ENCODE measurements at regions not wholly inside any gene's neighbourhood (a gene's known extent, or its start where the extent isn't known, plus 50 kb on each side); places are given as distances from the start of the nearest gene placed in this dataset.
"Not testable (repeated sequence)": the region's sequence is repeated elsewhere in the genome, so short reads cannot be mapped to it uniquely, and the experiment has no call there.

GRCh38 chr10:59033622-59034021 is 142.8 kb upstream of the PHYHIPL start:
- H3K9me3 ChIP-seq: no peaks in the 10 kb centered on the region; the same call in none of the 2 replicates
- no peak overlapping the region for H3K4me3 ChIP-seq (ENCODE audit: low read depth, low read length)
- no peak for DNase-seq
- H3K27me3 ChIP-seq: no peaks in the 10 kb centered on the region
- TF ChIP-seq, protein P1, sequence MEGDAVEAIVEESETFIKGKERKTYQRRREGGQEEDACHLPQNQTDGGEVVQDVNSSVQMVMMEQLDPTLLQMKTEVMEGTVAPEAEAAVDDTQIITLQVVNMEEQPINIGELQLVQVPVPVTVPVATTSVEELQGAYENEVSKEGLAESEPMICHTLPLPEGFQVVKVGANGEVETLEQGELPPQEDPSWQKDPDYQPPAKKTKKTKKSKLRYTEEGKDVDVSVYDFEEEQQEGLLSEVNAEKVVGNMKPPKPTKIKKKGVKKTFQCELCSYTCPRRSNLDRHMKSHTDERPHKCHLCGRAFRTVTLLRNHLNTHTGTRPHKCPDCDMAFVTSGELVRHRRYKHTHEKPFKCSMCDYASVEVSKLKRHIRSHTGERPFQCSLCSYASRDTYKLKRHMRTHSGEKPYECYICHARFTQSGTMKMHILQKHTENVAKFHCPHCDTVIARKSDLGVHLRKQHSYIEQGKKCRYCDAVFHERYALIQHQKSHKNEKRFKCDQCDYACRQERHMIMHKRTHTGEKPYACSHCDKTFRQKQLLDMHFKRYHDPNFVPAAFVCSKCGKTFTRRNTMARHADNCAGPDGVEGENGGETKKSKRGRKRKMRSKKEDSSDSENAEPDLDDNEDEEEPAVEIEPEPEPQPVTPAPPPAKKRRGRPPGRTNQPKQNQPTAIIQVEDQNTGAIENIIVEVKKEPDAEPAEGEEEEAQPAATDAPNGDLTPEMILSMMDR (IDR thresholded peaks at IDR 0.05; ENCODE audit: low read depth, low read length): no peak
- H3K36me3 ChIP-seq: no peaks in the 10 kb centered on the region
- no peaks in the 10 kb centered on the region for H3K4me1 ChIP-seq

GRCh38 chr10:59036311-59037017 is 140.0 kb upstream of the PHYHIPL start:
- TF ChIP-seq, protein P1 (IDR thresholded peaks at IDR 0.05; ENCODE audit: low read depth, low read length): no peak
- Histone ChIP-seq H3K9me3 (no peaks in the 10 kb centered on the region; the same call in none of the 2 replicates), H3K4me1 (no peaks in the 10 kb centered on the region), H3K27me3 (no peaks in the 10 kb centered on the region), H3K36me3 (no peaks in the 10 kb centered on the region), H3K4me3 (ENCODE audit: low read depth, low read length) (no peak overlapping the region)
- DNase-seq: no peak

- H3K4me3 ChIP-seq (ENCODE audit: low read depth, low read length): no peak overlapping the region
- no peaks in the 10 kb centered on the region; the same call in none of the 2 replicates for H3K9me3 ChIP-seq
- no peak for DNase-seq
- H3K4me1 ChIP-seq: no peaks in the 10 kb centered on the region
- TF ChIP-seq, protein P1 (IDR thresholded peaks at IDR 0.05; ENCODE audit: low read depth, low read length): no peak
- no peaks in the 10 kb centered on the region for H3K36me3 ChIP-seq
- H3K27me3 ChIP-seq: no peaks in the 10 kb centered on the region
Observed at GRCh38 chr10:59037018-59037389, 139.4 kb upstream of the PHYHIPL start.

DNA sequence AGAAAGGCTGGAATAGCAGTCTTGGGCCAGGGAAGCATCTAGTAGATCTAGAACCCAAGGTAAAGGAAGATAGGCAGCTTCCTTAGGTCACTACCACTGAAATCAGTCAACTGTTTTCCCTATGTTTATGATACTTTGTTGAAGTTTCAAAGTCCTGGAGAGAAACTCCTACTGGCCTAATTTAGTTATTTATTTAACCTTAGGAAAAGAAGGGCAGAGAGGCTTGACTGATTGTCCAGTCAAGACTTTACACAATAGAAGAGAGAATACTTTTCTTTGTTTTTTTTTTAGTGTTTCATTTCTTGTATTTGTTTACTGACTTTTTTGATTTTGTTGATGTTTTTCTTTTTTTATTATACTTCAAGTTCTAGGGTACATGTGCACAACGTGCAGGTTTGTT is 138.9 kb upstream of the PHYHIPL start:
- Histone ChIP-seq H3K36me3 (no peaks in the 10 kb centered on the region), H3K9me3 (no peaks in the 10 kb centered on the region; the same call in none of the 2 replicates), H3K27me3 (no peaks in the 10 kb centered on the region), H3K4me3 (ENCODE audit: low read depth, low read length) (no peak overlapping the region), H3K4me1 (no peaks in the 10 kb centered on the region)
- DNase-seq: no peak
- TF ChIP-seq, protein P1 (IDR thresholded peaks at IDR 0.05; ENCODE audit: low read depth, low read length): no peak

GRCh38 chr10:59043358-59043757 is 133.1 kb upstream of the PHYHIPL start:
- not testable (repeated sequence) for H3K4me1 ChIP-seq; H3K4me3 ChIP-seq (ENCODE audit: low read depth, low read length); DNase-seq; H3K9me3 ChIP-seq; H3K27me3 ChIP-seq; H3K36me3 ChIP-seq

- Histone ChIP-seq H3K4me1 (peaks cover 6% of the 10 kb centered on the region; the same call in 1 of the 2 replicates), H3K4me3 (ENCODE audit: low read depth, low read length) (no peak overlapping the region), H3K27me3 (no peaks in the 10 kb centered on the region), H3K9me3 (no peaks in the 10 kb centered on the region), H3K36me3 (no peaks in the 10 kb centered on the region)
- TF ChIP-seq, protein P1 (IDR thresholded peaks at IDR 0.05; ENCODE audit: low read depth, low read length): no peak
- DNase-seq: no peak
Observed at GRCh38 chr10:59047180-59047579, 129.3 kb upstream of the PHYHIPL start.
